ENCODE measurements at regions not wholly inside any gene's neighbourhood (a gene's known extent, or its start where the extent isn't known, plus 50 kb on each side); places are given as distances from the start of the nearest gene placed in this dataset.

DNA sequence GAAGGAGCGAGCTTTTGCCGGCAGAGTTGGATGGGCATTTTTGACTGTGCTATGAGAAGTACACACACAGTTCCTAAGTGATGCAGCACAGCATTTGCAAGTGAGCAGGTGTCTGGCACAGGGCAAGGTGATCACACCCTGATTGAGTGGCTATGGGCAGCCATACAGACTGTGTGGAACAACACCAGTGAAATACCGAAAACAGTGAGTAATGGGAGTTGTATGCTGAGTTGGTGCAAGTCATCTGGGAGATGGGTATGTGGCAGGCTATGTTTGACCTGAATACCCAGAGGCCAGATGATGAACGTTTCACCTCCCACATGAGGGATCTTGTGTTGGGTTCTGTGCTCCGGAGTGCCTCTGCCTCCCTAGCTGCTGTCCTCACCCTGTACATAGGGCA, 53.5 kb upstream of the TIPARP start:
- peak; percentile 20 for FAIRE-seq
- Histone ChIP-seq H3K27ac (ENCODE audit: control insufficient read depth, insufficient read depth, low read length) (no peak overlapping the region), H3K4me1 (ENCODE audit: control insufficient read depth, extremely low read depth, insufficient read depth, low read length) (peaks cover 39% of the 10 kb centered on the region)

DNA sequence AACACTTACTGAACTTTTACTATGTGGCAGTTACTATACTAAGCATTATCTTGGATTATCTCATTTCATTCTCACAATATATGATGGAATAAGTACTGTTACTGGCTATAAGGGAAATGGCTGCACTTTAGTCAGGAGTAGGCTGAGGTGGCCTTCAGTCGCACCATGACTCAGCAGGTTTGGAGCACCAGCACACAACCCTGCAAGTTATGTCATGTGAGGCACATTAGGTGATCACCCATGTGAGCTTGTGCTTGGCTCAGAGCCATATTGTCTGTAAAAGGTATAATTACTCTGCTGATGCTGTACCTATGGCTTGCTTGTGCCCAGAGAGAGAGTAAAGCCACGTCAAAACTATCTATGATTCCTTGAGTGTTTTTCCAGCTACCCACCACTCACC, 54.1 kb upstream of the TIPARP start:
- Histone ChIP-seq H3K9me1 (ENCODE audit: control insufficient read depth, extremely low read depth, insufficient read depth, low read length) (no peaks in the 10 kb centered on the region), H3K79me2 (ENCODE audit: control insufficient read depth, insufficient read depth, low read length) (no peaks in the 10 kb centered on the region), H3K9ac (ENCODE audit: control insufficient read depth, extremely low read depth, insufficient read depth, low read length) (no peak overlapping the region), H3K27me3 (ENCODE audit: control insufficient read depth, extremely low read depth, insufficient read depth, low read length) (no peaks in the 10 kb centered on the region), H3K4me1 (ENCODE audit: control insufficient read depth, extremely low read depth, insufficient read depth, low read length) (peaks cover 42% of the 10 kb centered on the region), H3K36me3 (ENCODE audit: control insufficient read depth in 2 of 2, extremely low read depth in 1 of 2, insufficient read depth in 2 of 2, low read length in 2 of 2) (no peaks in the 10 kb centered on the region), H3K4me3 (ENCODE audit: control insufficient read depth in 2 of 3, extremely low read depth in 1 of 3, insufficient read depth in 2 of 3, low read depth in 1 of 3, low read length in 3 of 3) (no peak overlapping the region), H3K9me3 (ENCODE audit: control insufficient read depth, low read depth, low read length) (no peaks in the 10 kb centered on the region), H4K20me1 (ENCODE audit: control insufficient read depth, extremely low read depth, insufficient read depth, low read length) (no peaks in the 10 kb centered on the region), H3K4me2 (ENCODE audit: control insufficient read depth, extremely low read depth, insufficient read depth, low read depth, low read length) (peak overlapping the region; percentile 31), H2AFZ (ENCODE audit: control insufficient read depth, low read length) (no peak overlapping the region), H3K27ac (ENCODE audit: control insufficient read depth, insufficient read depth, low read length) (no peak overlapping the region)
- FAIRE-seq (peak; percentile 64), DNase-seq (ENCODE audit: low read depth, low spot score) (no peak)
- dilution Hi-C loops (cut with MboI; ENCODE audit: extremely low pct_ligation_motif_present, low sequenced_read_pairs) = no loop called here
- TF ChIP-seq CTCF (optimal IDR thresholded peaks at IDR 0.05 in 1 of 3, IDR thresholded peaks at IDR 0.05 in 1 of 3, conservative IDR thresholded peaks at IDR 0.05 in 1 of 3; ENCODE audit: extremely low read depth in 1 of 3, insufficient read depth in 2 of 3, low read length in 3 of 3) = no peak
- no peak for TF ChIP-seq EZH2 (IDR thresholded peaks at IDR 0.05; ENCODE audit: low read length)

More for the DNA sequence above, 53.5 kb upstream of the TIPARP start:
- no peak overlapping the region for H2AFZ ChIP-seq (ENCODE audit: control insufficient read depth, low read length)
- H3K4me3 ChIP-seq (ENCODE audit: control insufficient read depth in 2 of 3, extremely low read depth in 1 of 3, insufficient read depth in 2 of 3, low read depth in 1 of 3, low read length in 3 of 3) = no peak overlapping the region
- dilution Hi-C loops (cut with MboI; ENCODE audit: extremely low pct_ligation_motif_present, low sequenced_read_pairs) = no loop called here
- H3K79me2 ChIP-seq (ENCODE audit: control insufficient read depth, insufficient read depth, low read length) = no peaks in the 10 kb centered on the region
- peak overlapping the region; percentile 31 for H3K4me2 ChIP-seq (ENCODE audit: control insufficient read depth, extremely low read depth, insufficient read depth, low read depth, low read length)
- no peak for TF ChIP-seq CTCF (optimal IDR thresholded peaks at IDR 0.05 in 1 of 3, IDR thresholded peaks at IDR 0.05 in 1 of 3, conservative IDR thresholded peaks at IDR 0.05 in 1 of 3; ENCODE audit: extremely low read depth in 1 of 3, insufficient read depth in 2 of 3, low read length in 3 of 3)
- no peak for TF ChIP-seq EZH2 (IDR thresholded peaks at IDR 0.05; ENCODE audit: low read length)
- H4K20me1 ChIP-seq (ENCODE audit: control insufficient read depth, extremely low read depth, insufficient read depth, low read length) = no peaks in the 10 kb centered on the region
- H3K36me3 ChIP-seq (ENCODE audit: control insufficient read depth in 2 of 2, extremely low read depth in 1 of 2, insufficient read depth in 2 of 2, low read length in 2 of 2) = no peaks in the 10 kb centered on the region
- peak; percentile 83 for DNase-seq (ENCODE audit: low read depth, low spot score)
- no peaks in the 10 kb centered on the region for H3K27me3 ChIP-seq (ENCODE audit: control insufficient read depth, extremely low read depth, insufficient read depth, low read length)
- no peaks in the 10 kb centered on the region for H3K9me3 ChIP-seq (ENCODE audit: control insufficient read depth, low read depth, low read length)
- no peaks in the 10 kb centered on the region for H3K9me1 ChIP-seq (ENCODE audit: control insufficient read depth, extremely low read depth, insufficient read depth, low read length)
- no peak overlapping the region for H3K9ac ChIP-seq (ENCODE audit: control insufficient read depth, extremely low read depth, insufficient read depth, low read length)
